Activated T-cell treated with anti-CD3 and anti-CD28 coated beads, Interleukin-2, amount 50 U/mL, for 48 hours (primary cell): ENCODE measurements at regions not wholly inside any gene's neighbourhood (a gene's known extent, or its start where the extent isn't known, plus 50 kb on each side); places are given as distances from the start of the nearest gene placed in this dataset.

ENCODE experiments used
- DNase-seq, 2 experiments: peaks; one replicate each; pipeline ENCODE4 v3.0.0-alpha.2; 2020

GRCh38 chr3:25021816-25022215 is 406.2 kb upstream of the RARB start:
- DNase-seq = no peak

GRCh38 chr3:25023876-25024275 is 404.2 kb upstream of the RARB start:
- DNase-seq = no peak

GRCh38 chr3:25025236-25025635 is 402.8 kb upstream of the RARB start:
- DNase-seq = no peak

GRCh38 chr3:25027650-25028049 is 400.4 kb upstream of the RARB start:
- DNase-seq = no peak

- no peak for DNase-seq
Observed at GRCh38 chr3:25029820-25030219, 398.2 kb upstream of the RARB start.

GRCh38 chr3:25032344-25032743 is 395.7 kb upstream of the RARB start:
- no peak for DNase-seq

- DNase-seq = peak; percentile 16 to 24
Observed at GRCh38 chr3:25033407-25034029, 394.5 kb upstream of the RARB start.

GRCh38 chr3:25035526-25035925 is 392.5 kb upstream of the RARB start:
- DNase-seq = no peak

GRCh38 chr3:25036633-25037032 is 391.4 kb upstream of the RARB start:
- no peak for DNase-seq

GRCh38 chr3:25037049-25037547 is 391.0 kb upstream of the RARB start:
- DNase-seq = no peak

GRCh38 chr3:25038271-25038670 is 389.8 kb upstream of the RARB start:
- no peak for DNase-seq

GRCh38 chr3:25038922-25039321 is 389.1 kb upstream of the RARB start:
- no peak for DNase-seq

GRCh38 chr3:25040748-25041147 is 387.3 kb upstream of the RARB start:
- no peak for DNase-seq

- DNase-seq = no peak
Observed at GRCh38 chr3:25041871-25042584, 386.0 kb upstream of the RARB start.

- DNase-seq = no peak
Observed at GRCh38 chr3:25043177-25043576, 384.9 kb upstream of the RARB start.

- no peak for DNase-seq
Observed at GRCh38 chr3:25043749-25044148, 384.3 kb upstream of the RARB start.

- no peak for DNase-seq
Observed at GRCh38 chr3:25044762-25045710, 383.0 kb upstream of the RARB start.

- DNase-seq = no peak
Observed at GRCh38 chr3:25046911-25047771, 380.9 kb upstream of the RARB start.

- DNase-seq = no peak
Observed at GRCh38 chr3:25049304-25049703, 378.8 kb upstream of the RARB start.

GRCh38 chr3:25053360-25053759 is 374.7 kb upstream of the RARB start:
- DNase-seq = no peak

GRCh38 chr3:25056036-25056755 is 371.9 kb upstream of the RARB start:
- DNase-seq = no peak
